GM12878 (cell line): ENCODE measurements at regions not wholly inside any gene's neighbourhood (a gene's known extent, or its start where the extent isn't known, plus 50 kb on each side); places are given as distances from the start of the nearest gene placed in this dataset.

Source experiments
- GABPA ChIP-seq: IDR thresholded peaks from 2 replicates; pipeline ENCODE4 v1.6.1; 2014; ENCODE audit warnings: antibody characterized with exemption, low read depth, mild to moderate bottlenecking, inconsistent platforms
- JUNB ChIP-seq: IDR thresholded peaks from 2 replicates; pipeline ENCODE4 v1.6.1; 2016; ENCODE audit warnings: antibody characterized with exemption, mild to moderate bottlenecking
- POLR2A ChIP-seq: IDR thresholded peaks from 2 replicates; pipeline ENCODE4 v1.6.1; 2011; ENCODE audit warnings: low read depth, mild to moderate bottlenecking, low read length
- RELA ChIP-seq: fragments of 450-650 bp; IDR thresholded peaks from 2 replicates; pipeline ENCODE4 v1.8.0; 2014; ENCODE audit warnings: borderline replicate concordance; ENCODE audit not compliant: partially characterized antibody
- SIN3A ChIP-seq: IDR thresholded peaks from 2 replicates; pipeline ENCODE4 v1.6.1; 2012; ENCODE audit warnings: low read depth, low read length, improper control_type of control experiment
- SMAD1 ChIP-seq: fragments of 450-650 bp; IDR thresholded peaks from 2 replicates; pipeline ENCODE4 v1.6.1; 2018; ENCODE audit warnings: mild to moderate bottlenecking, low read depth; ENCODE audit not compliant: partially characterized antibody
- TF ChIP-seq, protein P1 (sequence below): IDR thresholded peaks from 2 replicates; pipeline ENCODE4 v1.6.1; 2012; ENCODE audit warnings: low read length, inconsistent platforms
- TF ChIP-seq, protein P2 (sequence below), 3 experiments: IDR thresholded peaks in 2 of 3; conservative IDR thresholded peaks in 1 of 3; 2 replicates each; pipeline ENCODE4 v1.5.1; 2011; ENCODE audit warnings: low read depth in 3 of 3, low read length in 3 of 3, mild to moderate bottlenecking in 3 of 3, control low read depth in 2 of 3, moderate library complexity in 2 of 3, inconsistent platforms in 1 of 3, mixed read lengths in 1 of 3; ENCODE audit not compliant: control insufficient read depth in 2 of 3, insufficient read depth in 1 of 3; ENCODE audit errors: extremely low read depth in 1 of 3
- TF ChIP-seq, protein P3 (sequence below): IDR thresholded peaks from 2 replicates; pipeline ENCODE4 v1.6.1; 2011; ENCODE audit warnings: borderline replicate concordance, low read depth, mild to moderate bottlenecking, moderate library complexity, low read length; ENCODE audit not compliant: insufficient read depth, poor library complexity, severe bottlenecking

DNA sequence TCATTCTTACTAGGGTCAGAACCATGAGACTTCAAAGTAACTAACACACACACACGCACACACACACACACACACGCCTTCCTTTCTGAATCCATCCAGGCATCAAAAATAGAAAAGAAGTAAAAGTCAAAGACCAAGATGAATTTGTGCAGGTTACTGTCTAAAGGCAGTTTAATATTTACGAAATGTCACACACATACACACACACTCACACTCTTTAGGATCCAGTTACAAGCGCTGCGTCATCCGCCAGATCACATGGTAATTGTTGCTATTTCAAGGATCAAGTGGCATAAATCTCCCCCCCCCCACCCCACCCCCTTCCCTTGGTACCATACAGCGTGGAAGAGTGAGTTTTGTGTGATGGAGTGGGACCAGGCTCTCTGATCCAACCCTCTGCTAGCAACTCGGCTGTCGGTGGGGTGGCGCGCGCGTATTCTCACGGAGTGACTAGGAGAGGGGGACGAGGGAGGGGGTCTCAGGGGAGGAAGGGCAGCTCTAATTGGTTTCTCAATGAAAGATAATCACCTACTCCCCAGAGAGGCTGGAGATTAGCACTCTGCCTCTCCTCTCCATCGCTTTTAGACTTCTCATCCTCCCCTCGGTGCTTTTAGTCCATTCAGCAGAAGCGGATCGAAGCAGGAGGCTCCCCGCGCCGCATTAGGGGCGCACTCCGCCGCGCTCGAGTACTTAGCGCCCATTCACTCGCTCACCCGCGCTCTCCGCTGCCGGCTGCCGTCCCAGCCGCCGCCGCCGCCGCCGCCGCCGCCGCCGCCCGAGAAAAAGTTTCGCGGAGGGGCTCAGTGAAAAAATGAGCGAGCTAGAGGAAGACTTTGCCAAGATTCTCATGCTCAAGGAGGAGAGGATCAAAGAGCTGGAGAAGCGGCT lies 83.5 kb upstream of the PRKG1 start:
- TF ChIP-seq RELA (no peak), JUNB (no peak), SMAD1 (no peak), POLR2A (no peak), GABPA (no peak), SIN3A (no peak)
- TF ChIP-seq, protein P1, sequence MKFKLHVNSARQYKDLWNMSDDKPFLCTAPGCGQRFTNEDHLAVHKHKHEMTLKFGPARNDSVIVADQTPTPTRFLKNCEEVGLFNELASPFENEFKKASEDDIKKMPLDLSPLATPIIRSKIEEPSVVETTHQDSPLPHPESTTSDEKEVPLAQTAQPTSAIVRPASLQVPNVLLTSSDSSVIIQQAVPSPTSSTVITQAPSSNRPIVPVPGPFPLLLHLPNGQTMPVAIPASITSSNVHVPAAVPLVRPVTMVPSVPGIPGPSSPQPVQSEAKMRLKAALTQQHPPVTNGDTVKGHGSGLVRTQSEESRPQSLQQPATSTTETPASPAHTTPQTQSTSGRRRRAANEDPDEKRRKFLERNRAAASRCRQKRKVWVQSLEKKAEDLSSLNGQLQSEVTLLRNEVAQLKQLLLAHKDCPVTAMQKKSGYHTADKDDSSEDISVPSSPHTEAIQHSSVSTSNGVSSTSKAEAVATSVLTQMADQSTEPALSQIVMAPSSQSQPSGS: no peak
- TF ChIP-seq, protein P2, sequence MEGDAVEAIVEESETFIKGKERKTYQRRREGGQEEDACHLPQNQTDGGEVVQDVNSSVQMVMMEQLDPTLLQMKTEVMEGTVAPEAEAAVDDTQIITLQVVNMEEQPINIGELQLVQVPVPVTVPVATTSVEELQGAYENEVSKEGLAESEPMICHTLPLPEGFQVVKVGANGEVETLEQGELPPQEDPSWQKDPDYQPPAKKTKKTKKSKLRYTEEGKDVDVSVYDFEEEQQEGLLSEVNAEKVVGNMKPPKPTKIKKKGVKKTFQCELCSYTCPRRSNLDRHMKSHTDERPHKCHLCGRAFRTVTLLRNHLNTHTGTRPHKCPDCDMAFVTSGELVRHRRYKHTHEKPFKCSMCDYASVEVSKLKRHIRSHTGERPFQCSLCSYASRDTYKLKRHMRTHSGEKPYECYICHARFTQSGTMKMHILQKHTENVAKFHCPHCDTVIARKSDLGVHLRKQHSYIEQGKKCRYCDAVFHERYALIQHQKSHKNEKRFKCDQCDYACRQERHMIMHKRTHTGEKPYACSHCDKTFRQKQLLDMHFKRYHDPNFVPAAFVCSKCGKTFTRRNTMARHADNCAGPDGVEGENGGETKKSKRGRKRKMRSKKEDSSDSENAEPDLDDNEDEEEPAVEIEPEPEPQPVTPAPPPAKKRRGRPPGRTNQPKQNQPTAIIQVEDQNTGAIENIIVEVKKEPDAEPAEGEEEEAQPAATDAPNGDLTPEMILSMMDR (IDR thresholded peaks at IDR 0.05 in 2 of 3, conservative IDR thresholded peaks at IDR 0.05 in 1 of 3; ENCODE audit: control insufficient read depth in 2 of 3, extremely low read depth in 1 of 3, insufficient read depth in 1 of 3, low read depth in 3 of 3, low read length in 3 of 3): no peak
- TF ChIP-seq, protein P3, sequence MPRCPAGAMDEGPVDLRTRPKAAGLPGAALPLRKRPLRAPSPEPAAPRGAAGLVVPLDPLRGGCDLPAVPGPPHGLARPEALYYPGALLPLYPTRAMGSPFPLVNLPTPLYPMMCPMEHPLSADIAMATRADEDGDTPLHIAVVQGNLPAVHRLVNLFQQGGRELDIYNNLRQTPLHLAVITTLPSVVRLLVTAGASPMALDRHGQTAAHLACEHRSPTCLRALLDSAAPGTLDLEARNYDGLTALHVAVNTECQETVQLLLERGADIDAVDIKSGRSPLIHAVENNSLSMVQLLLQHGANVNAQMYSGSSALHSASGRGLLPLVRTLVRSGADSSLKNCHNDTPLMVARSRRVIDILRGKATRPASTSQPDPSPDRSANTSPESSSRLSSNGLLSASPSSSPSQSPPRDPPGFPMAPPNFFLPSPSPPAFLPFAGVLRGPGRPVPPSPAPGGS: no peak
